ENCODE measurements at regions not wholly inside any gene's neighbourhood (a gene's known extent, or its start where the extent isn't known, plus 50 kb on each side); places are given as distances from the start of the nearest gene placed in this dataset.
A peak's percentile ranks its signal among the peaks of the same experiment; 100 is the strongest.

- H3K4me3 ChIP-seq: no peak overlapping the region
- 83 to 90% methylated on average over 7 of the region's 7 CpGs for WGBS, 2 donors
- no peaks in the 10 kb centered on the region for H3K36me3 ChIP-seq
- intact Hi-C loops (cut with DNase I): no loop called here
- DNase-seq: peak; percentile 3
- H3K27ac ChIP-seq: peak overlapping the region; percentile 55 to 96 (median 86)
- TF ChIP-seq CTCF (IDR thresholded peaks at IDR 0.05): no peak
- TF ChIP-seq POLR2AphosphoS5 (IDR thresholded peaks at IDR 0.05): no peak
- TF ChIP-seq EP300 (IDR thresholded peaks at IDR 0.05): no peak
- no peak for TF ChIP-seq POLR2A (IDR thresholded peaks at IDR 0.05)
- H3K4me1 ChIP-seq: peaks cover 0 to 77% (median 73%) of the 10 kb centered on the region in 4 donors
- H3K9me3 ChIP-seq: no peaks in the 10 kb centered on the region
- no peaks in the 10 kb centered on the region for H3K27me3 ChIP-seq
These were observed 144.9 kb downstream of the TOMM20 start for GRCh38 chr1:234983564-234984238.

- no peak for TF ChIP-seq CTCF (IDR thresholded peaks at IDR 0.05)
- TF ChIP-seq POLR2AphosphoS5 (IDR thresholded peaks at IDR 0.05): no peak
- TF ChIP-seq EP300 (IDR thresholded peaks at IDR 0.05): no peak
- no peak for TF ChIP-seq POLR2A (IDR thresholded peaks at IDR 0.05)
These were observed 146.9 kb downstream of the TOMM20 start for GRCh38 chr1:234981758-234982157.

GRCh38 chr1:234980645-234981396 lies 147.8 kb downstream of the TOMM20 start:
- Histone ChIP-seq H3K4me1 (peaks cover 0 to 65% (median 61%) of the 10 kb centered on the region in 4 donors), H3K9me3 (no peaks in the 10 kb centered on the region), H3K27ac (peak overlapping the region; percentile 82 to 96 (median 86)), H3K36me3 (no peaks in the 10 kb centered on the region), H3K27me3 (no peaks in the 10 kb centered on the region), H3K4me3 (peak overlapping the region in 2 of 4 donors; percentile 8 to 15)
- DNase-seq: peak; percentile 94
- 28 to 64% methylated on average over 18 of the region's 18 CpGs for WGBS, 2 donors
- intact Hi-C loops (cut with DNase I): no loop called here
- TF ChIP-seq EP300 (IDR thresholded peaks at IDR 0.05) (peak; percentile 13 to 86 (median 66)), CTCF (IDR thresholded peaks at IDR 0.05) (no peak), POLR2AphosphoS5 (IDR thresholded peaks at IDR 0.05) (peak; percentile 69 to 87 (median 82))

More at GRCh38 chr1:234981758-234982157, 146.9 kb downstream of the TOMM20 start:
- Histone ChIP-seq H3K27ac (peak overlapping the region; percentile 82 to 96 (median 86)), H3K9me3 (no peaks in the 10 kb centered on the region), H3K36me3 (no peaks in the 10 kb centered on the region), H3K4me1 (peaks cover 0 to 71% (median 68%) of the 10 kb centered on the region in 4 donors), H3K4me3 (no peak overlapping the region), H3K27me3 (no peaks in the 10 kb centered on the region)
- intact Hi-C loops (cut with DNase I): no loop called here
- 79 to 83% methylated on average over 2 of the region's 2 CpGs for WGBS, 2 donors
- DNase-seq: peak; percentile 39

GRCh38 chr1:234980291-234980644 lies 148.4 kb downstream of the TOMM20 start:
- WGBS, 2 donors: 71 to 85% methylated on average over 6 of the region's 6 CpGs
- TF ChIP-seq EP300 (IDR thresholded peaks at IDR 0.05) (no peak), POLR2A (IDR thresholded peaks at IDR 0.05) (no peak), POLR2AphosphoS5 (IDR thresholded peaks at IDR 0.05) (no peak), CTCF (IDR thresholded peaks at IDR 0.05) (no peak)
- no peaks in the 10 kb centered on the region for H3K36me3 ChIP-seq
- no peak for DNase-seq
- no peaks in the 10 kb centered on the region for H3K9me3 ChIP-seq
- peaks cover 0 to 65% (median 60%) of the 10 kb centered on the region in 4 donors for H3K4me1 ChIP-seq
- intact Hi-C loops (cut with DNase I): no loop called here
- H3K4me3 ChIP-seq: peak overlapping the region in 2 of 4 donors; percentile 8 to 15
- H3K27me3 ChIP-seq: no peaks in the 10 kb centered on the region
- H3K27ac ChIP-seq: peak overlapping the region; percentile 82 to 96 (median 86)
